HEK293T (cell line): ENCODE measurements at regions not wholly inside any gene's neighbourhood (a gene's known extent, or its start where the extent isn't known, plus 50 kb on each side); places are given as distances from the start of the nearest gene placed in this dataset.
"Not testable (repeated sequence)": the region's sequence is repeated elsewhere in the genome, so short reads cannot be mapped to it uniquely, and the experiment has no call there.

Experiments
- BHLHE40 ChIP-seq: fragments of 450-650 bp; IDR thresholded peaks from 2 replicates; pipeline ENCODE4 v1.6.1; 2016; ENCODE audit warnings: mild to moderate bottlenecking, moderate library complexity, borderline replicate concordance
- CTBP1 ChIP-seq: fragments of 450-650 bp; IDR thresholded peaks from 2 replicates; pipeline ENCODE4 v1.6.1; 2016; ENCODE audit warnings: borderline replicate concordance
- ELF4 ChIP-seq: fragments of 450-650 bp; IDR thresholded peaks from 2 replicates; pipeline ENCODE4 v1.6.1; 2017; ENCODE audit warnings: antibody characterized with exemption
- FOXA1 ChIP-seq: fragments of 450-650 bp; IDR thresholded peaks from 2 replicates; pipeline ENCODE4 v1.6.1; 2016; ENCODE audit warnings: mild to moderate bottlenecking
- FOXK2 ChIP-seq: fragments of 450-650 bp; IDR thresholded peaks from 2 replicates; pipeline ENCODE4 v1.6.1; 2016; ENCODE audit warnings: mild to moderate bottlenecking
- FOXM1 ChIP-seq: fragments of 450-650 bp; IDR thresholded peaks from 2 replicates; pipeline ENCODE4 v1.6.1; 2017; ENCODE audit warnings: mild to moderate bottlenecking, borderline replicate concordance
- L3MBTL2 ChIP-seq: fragments of 450-650 bp; conservative IDR thresholded peaks from 2 replicates; pipeline ENCODE4 v1.6.1; 2016; ENCODE audit warnings: mild to moderate bottlenecking
- LEF1 ChIP-seq: fragments of 450-650 bp; IDR thresholded peaks from 2 replicates; pipeline ENCODE4 v1.6.1; 2017; ENCODE audit warnings: mild to moderate bottlenecking, borderline replicate concordance
- NFRKB ChIP-seq: fragments of 450-650 bp; IDR thresholded peaks from 2 replicates; pipeline ENCODE4 v1.6.1; 2016; ENCODE audit warnings: mild to moderate bottlenecking, moderate library complexity
- PKNOX1 ChIP-seq: fragments of 450-650 bp; IDR thresholded peaks from 2 replicates; pipeline ENCODE4 v1.6.1; 2016
- SP1 ChIP-seq: fragments of 450-650 bp; IDR thresholded peaks from 2 replicates; pipeline ENCODE4 v1.6.1; 2017
- SUZ12 ChIP-seq: fragments of 450-650 bp; IDR thresholded peaks from 2 replicates; pipeline ENCODE4 v1.6.1; 2016; ENCODE audit warnings: mild to moderate bottlenecking
- ZNF384 ChIP-seq: fragments of 450-650 bp; IDR thresholded peaks from 2 replicates; pipeline ENCODE4 v1.6.1; 2016

DNA sequence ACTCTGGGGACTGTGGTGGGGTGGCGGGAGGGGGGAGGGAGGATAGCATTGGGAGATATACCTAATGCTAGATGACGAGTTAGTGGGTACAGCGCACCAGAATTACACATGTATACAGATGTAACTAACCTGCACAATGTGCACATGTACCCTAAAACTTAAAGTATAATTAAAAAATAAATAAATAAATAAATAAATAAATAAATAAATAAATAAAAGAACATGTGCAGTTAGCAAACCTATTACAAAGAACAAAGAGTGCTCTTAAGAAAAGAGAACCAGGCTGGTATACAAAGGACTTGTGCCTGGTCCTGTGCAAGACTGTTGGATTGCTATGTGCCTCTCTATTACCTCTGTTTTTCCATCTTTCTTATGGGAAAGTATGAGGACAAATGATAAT lies 79.3 kb upstream of the FRMPD3 start:
- not testable (repeated sequence) for TF ChIP-seq ELF4, FOXM1, SP1, SUZ12, NFRKB, L3MBTL2, FOXA1, ZNF384, FOXK2, BHLHE40, CTBP1, PKNOX1, LEF1
